Activated CD4-positive, alpha-beta T cell treated with anti-CD3 and anti-CD28 coated beads for 24 hours (primary cell): ENCODE measurements at regions not wholly inside any gene's neighbourhood (a gene's known extent, or its start where the extent isn't known, plus 50 kb on each side); places are given as distances from the start of the nearest gene placed in this dataset.

ENCODE experiments used
- DNase-seq, 2 donors: peaks; one replicate each; pipeline ENCODE4 v3.0.0-alpha.2; 2020; ENCODE audit warnings: low read depth in 2 of 2

DNA sequence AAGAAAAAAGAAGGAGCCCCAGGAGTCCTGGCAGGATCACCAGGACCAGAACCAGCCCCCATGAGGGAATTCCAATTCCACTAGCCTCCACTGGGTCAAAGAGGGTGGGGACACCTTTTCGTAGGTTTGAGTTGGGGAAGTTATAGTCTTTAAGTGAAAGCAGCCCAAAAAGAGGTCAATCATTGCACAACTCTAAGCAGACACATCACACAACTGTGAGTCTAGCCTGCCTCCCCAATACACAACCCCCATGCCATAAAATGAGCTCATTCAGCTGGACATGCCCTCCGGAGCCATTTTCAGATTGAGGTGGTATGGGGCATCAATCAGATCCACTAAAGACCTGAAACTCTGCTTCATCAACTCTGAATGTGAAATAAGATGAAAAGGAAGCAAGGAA lies 179.9 kb downstream of the NPHP4 start:
- DNase-seq, result no peak

DNA sequence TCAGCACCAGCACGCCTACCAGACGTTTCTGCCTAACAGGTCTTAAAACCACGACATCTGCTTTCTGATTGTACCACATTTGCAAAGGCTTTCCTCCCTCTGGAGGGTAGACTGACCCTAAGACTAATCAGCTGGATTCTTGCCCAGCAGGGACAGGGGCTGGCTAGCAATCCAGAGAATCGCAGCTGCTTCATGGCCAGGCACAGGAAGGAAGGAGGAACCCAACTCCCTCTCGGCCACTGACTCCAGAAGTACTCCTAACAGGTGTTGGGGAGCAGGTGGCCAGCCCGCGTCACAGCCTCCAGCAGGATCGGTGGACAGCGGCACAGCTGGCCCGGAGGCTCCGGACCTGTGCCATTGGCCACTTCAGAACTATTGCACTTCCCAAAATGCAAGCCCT lies 180.8 kb downstream of the NPHP4 start:
- no peak for DNase-seq

DNA sequence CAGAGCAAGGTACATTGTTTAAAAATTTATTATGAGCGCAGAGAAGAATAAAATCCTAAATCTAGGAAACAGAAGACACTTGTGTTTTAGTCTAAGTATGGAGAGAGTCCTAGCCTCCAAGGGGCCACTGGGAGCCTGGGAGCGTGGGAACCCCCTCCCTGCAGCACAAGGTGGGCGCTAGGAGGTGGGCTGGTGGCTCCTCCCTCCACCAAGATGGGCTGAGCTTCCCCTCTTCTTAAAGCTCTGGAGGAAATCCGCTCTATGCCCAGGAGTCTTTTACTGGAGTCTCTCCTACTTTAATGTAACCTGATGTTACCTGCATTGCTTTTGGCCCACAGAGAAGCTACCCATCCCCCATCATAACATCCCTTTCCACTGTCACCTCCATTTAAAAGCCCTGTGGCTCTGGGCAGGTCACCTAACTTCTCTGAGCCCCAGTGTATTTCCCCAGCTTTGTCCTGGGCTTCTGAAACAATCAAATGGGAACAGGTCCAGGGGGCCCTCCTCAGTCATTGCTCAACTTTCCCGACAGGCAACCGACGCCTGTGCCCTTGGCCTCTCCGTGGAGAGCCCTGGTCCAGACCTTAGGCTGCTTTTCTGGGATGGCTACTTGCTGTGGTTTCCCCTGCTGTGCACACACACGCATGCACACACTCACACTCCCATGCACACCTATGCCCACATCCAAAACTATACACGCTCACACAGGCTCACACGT lies 181.5 kb downstream of the NPHP4 start:
- no peak for DNase-seq

DNA sequence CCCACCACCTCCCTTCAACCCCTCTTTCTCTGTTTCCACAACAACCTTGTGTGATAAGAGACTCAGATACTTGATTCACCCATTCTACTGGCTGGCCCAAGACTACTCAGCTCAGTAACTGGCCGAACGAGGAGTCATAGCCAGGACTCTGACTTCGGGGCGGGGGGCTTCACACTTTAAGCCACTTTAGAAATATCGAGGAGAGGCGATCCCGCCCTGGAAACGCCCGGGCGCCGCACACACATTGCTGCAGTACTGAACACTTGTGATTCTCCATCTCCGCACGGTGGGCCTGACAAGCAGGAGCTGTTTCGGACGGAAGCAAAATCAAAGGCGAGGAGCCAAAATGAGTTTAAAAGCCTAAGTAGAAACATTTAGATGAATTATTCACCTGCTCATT lies 182.1 kb downstream of the NPHP4 start:
- no peak for DNase-seq

DNA sequence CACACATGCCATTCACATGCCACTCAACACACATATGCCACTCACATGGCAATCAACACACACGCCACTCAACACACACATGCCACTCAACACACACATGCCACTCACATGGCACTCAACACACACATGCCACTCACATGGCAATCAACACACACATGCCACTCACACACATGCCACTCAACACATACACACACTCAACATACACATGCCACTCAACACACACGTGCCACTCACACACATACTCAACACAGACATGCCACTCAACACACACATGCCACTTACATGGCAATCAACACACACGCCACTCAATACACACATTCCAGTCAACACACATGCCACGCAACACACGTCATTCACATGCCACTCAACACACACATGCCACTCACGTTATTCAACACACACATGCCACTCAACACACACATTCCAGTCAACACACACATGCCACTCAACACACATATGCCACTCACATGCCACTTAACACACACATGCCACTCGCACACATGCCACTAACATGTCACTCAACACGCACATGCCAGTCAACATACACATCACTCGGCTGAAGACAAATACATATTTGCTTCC lies 182.9 kb downstream of the NPHP4 start:
- DNase-seq, result no peak

DNA sequence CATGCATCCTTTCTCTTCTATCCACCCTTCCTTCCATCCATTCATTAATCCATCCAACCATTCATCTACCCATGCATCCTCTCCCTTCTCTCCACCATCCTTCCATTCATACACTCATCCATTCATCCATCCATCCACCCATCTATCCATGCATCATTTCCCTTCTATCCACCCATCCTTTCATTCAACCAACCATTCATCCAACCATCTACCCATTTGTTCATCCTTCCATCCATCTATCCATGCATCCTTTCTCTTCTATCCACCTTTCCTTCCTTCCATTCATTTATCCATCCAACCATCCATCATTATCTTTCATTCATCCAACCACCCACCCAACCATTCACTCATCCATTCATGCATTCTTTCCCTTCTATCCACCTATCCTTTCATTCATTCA lies 188.4 kb downstream of the NPHP4 start:
- DNase-seq, result no peak

DNA sequence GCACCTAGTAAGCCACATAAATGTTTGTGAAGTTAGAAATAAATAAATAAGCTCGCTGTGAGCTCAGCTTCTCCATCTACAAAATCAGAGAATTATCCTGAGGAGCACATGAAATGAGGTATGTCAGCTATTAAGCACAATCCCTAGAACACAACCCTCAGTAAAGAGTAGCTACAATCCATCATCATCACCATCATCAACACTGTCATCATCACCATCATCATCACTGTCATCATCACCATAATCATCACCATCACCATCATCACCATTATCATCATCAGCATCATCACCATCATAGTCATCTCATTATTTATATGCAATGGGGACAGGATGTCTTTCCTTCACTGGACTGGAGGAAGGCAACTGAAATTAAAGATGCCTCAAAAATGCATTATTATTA lies 189.6 kb downstream of the NPHP4 start:
- DNase-seq, result no peak

DNA sequence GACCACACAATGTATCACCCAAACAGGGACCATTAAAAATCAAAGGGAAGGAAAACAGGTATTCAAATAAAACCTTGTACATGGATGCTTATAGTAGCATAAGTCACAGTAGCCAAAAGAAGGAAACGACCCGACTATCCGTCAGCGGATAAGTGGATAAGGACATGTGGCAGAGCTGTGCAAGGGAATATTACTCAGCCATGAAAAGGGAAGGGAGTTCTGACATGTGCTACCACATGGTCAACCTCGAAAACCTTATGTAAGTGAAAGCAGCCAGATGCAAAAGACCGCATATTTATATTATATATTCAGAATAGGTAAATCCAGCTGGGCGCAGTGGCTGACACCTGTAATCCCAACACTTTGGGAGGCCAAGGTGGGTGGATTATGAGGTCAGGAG lies 193.3 kb downstream of the NPHP4 start:
- DNase-seq, result no peak

DNA sequence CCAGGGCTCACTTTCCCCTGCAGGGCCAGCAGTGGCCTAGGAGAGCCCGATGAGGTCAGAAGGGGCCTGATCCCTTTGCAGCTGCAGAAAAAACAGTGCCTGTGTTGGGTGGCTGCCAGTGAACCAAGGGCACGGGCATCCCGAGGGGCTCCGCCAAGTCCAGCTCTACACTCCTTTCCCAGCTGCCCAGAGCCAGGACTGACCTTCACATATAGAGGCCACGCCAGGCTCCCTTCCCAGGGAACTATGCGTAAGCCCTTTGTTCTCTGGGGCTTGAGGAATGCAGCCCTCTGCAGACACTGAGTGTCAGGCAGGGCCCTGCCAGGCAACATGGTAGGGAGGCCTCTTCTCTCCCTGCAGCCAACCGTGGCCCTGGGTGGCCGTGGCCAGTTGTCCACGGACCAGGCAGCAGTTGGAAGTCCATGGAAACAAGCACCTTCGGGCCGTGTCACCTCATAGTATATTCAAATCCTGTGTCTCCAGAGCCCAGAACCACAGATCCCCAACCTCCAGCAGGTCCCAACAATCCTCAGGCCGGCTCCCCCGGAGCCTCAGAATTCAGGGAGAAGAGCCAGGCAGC lies 194.0 kb downstream of the NPHP4 start:
- no peak for DNase-seq

DNA sequence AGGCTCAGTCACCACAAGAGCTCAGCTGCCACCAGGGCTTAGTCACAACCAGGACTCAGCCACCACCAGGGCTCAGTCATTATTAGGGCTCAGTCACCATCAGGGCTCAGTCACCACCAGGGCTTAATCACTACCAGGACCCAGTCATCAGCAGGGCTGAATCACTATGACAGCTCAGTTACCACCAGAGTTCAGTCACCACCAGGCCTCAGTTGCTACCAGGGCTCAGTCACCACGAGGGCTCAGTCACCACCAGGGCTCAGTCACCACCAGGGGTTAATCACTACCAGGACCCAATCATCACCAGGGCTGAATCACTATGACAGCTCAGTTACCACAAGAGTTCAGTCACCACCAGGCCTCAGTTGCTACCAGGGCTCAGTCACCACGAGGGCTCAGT lies 196.2 kb downstream of the NPHP4 start:
- DNase-seq, result no peak

DNA sequence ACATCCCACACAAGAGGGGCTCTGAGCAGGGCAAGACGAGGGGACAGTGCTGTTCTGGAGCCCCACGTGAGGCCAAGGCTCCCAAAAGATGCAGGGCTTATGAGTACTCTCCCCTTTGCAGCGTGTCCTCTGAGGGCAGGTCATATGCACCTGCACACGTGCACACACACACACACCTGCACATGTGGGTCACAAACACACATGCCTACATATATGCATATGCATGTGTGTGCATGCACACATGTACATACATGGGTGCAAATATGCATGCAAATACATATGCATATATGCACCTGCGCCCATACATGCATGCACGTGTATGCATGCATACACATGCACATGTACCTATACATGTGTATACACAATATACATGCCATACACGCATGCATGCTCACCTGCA lies 197.9 kb downstream of the NPHP4 start:
- no peak for DNase-seq

DNA sequence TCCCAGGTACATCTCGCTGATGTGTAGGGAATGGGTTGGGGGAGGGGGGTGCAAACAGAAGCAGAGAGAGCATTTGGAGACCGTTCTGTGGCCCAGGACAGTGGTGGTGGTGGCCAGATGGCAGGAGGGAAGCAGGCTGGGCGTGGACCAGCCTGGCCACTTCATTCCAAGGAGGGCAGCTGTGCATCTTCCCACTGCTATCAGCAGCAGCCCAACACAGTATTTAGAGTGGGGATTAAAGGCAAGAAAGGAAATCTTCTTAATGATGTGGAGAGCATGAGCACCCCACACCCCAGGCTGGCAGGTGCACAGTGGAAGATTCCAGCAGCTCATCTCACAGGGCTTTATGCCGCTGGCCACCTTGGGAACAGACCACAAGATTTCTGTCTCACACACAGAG lies 198.7 kb downstream of the NPHP4 start:
- DNase-seq, result no peak

DNA sequence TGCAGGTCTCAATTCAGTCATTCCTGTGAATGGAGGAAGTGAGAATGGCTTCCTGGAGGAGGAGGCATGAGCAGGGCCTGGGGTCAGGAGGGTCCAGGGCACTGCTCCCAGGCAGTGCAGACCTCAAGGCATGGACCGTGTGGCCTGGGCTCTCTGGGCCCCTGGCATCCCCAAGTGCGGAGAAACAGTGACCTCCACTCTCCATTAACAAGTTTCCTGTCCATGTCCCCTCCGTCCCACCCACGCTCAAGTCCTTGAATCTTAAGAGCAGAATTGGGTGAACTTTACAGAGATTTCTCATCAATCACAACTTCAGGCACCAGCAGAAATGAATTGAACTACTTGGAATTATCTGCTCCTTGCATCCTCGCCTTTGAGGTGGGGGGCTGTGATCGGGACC lies 211.1 kb downstream of the NPHP4 start:
- DNase-seq, result no peak

DNA sequence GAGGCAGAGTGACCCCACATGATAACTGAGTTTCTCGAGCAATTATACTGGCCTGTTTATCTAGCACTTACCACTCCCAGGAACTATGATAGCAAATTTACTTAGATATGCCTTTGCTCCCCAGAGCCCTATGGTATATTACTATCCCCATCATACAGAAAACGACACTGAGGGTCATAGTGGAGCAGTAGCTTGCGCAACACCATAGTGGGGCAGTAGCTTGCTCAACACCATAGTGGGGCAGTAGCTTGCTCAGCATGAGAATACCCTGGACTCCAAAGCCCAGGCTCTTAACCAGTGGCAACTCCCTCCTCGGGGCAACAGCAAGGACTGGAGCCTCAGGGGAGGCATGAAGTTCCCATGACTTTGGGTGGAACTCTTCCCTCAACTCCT lies 211.9 kb downstream of the NPHP4 start:
- DNase-seq, result no peak

DNA sequence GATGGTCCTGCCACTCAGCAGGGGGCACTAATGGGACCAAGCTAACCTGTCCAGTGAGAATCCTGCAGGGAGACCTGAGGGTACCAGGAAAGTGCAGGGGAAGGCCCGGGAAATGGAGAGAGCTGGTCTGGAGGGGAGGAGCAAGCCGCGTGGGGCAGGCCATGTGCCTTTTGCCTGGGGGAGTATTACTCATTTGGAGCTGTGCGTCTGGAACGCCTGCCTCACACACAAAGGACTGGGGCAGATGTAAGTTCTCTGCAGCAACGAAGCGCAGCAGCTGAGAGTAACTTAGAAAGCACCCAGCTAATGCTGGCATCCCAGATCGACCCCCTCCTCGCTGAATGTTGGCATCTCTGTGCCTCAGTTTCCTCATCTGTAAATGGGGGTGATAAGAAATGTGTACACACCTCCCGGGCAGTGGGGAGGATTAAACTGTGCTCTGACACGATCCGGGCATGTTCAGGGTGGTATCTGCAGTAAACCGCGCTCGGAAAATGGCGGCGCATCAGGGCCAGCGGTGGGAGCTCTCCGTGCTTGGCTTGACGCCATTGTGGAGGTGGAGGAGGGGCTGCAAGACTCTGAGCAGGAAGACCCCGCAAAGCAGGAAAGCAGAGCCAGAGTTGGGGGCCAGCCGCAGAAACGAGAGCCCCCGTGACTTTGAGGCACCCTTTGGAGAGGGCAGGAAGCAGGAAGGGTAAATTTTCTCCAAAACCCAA lies 212.5 kb downstream of the NPHP4 start:
- DNase-seq, result no peak

DNA sequence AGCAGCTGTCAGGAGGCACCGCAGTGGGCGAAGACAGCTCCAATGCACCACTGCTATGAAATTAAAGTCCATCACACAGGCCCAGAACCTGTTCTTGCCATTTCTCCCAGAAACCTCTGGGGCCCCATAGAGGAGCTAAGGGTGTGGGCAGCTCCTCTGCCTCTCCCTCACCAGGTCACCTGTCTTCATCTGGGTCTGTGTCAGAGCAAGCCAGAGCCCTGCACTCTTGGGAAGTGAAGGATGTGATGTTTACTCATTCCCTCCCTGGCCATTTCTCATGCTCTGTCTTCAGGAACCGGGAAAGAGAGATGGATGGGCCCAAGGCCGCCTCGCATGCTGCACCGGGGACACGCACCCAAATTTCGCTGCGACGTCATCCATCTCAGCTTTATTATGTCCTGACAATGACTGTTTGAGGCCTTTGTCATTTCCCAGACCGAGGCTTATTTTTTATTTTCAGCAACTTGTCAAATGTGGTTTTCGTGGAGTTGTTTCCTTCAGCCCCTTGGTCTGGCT lies 216.1 kb downstream of the NPHP4 start:
- no peak for DNase-seq

DNA sequence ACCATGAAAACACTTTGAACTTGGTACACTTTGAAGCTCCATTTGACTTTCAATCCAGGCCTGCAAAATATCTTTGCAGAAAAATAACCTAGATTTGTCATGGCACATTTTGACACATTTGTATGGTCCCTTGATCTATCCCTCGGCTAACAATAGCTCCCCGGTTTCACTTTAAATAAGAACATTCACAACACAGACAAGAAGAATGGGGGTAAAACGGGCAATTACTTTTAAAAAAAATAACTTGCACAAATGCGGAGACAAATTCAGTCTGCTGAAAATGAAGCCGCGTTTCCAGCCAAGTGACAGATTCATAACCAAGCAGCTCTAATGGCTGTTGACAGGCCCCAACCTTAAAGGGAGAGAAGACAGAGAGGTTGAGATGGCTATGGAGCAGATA lies 218.2 kb downstream of the NPHP4 start:
- no peak for DNase-seq

DNA sequence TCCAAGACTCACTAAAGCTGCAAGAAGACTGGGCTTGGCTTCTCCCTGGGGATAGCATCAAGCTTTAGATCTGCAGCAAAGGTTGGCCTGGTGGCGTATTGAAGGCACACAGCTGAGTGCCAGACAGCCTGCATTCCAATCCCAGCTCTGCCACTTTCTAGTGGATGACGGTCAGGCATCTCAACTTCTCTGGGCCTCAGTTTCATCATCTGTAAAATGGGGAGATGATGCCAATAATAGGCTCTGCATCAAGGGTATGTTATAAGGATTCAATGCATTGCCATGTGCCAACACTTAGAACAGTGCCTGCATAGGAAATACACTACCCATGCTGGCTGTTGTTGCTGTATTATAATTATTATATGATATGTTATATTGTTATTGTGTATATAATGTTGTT lies 220.4 kb downstream of the NPHP4 start:
- DNase-seq, result no peak

DNA sequence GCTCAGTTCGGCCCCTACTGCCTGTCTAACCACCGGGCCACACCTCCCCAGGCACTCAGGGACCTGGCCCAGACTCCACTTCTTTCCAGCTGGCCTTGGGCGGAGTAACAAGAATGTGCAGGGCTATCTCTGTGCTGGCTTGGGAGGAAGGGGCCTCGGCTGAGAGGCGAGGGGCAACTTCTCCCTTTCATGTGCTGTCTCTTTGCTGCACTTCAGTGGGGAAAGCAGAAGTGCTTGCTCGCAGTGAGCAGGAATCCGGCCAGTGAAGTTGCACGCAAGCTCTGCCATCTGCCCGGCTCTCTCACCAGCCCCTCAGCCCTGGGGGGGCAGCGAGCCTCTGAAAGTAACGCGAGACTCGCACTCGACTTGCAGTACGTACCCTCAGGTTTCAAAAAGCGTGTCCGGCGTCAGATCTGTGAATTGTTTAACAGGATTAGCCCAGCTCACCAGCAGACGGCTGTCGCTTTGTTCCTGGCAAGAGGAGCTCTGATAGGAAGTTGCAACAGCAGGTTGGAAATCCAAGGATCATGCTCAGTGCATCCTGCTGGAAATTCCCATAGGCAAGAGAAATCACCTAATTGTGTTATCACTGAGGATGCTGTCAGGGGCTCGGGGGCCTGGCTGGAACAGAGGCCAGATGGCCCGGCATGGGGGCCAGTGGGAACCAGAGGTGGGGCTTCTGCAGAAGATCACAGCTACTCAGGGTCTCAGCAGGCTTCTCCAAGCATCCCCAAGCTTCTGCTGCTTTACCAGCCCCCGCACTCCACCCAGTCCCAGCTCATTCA lies 221.1 kb downstream of the NPHP4 start:
- no peak for DNase-seq

DNA sequence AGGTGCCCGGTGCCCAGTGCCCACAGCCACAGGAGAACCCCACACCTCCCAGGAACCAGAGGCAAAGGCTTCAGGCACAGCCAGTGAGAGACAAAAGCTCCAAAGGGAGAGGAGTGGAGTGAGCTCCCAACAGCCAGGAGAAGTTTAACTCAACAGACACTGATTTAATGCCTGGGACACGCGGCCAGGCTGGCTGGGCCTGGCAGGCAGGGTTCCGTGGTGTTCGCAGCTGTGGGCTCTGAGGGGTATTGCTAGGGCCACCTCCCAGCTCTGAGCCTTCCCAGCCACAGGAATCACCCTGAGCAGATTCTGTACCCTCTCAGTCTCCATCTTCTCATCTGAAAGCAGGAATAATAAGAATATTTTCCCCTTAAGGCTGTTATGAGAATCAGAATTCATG lies 222.5 kb downstream of the NPHP4 start:
- no peak for DNase-seq

DNA sequence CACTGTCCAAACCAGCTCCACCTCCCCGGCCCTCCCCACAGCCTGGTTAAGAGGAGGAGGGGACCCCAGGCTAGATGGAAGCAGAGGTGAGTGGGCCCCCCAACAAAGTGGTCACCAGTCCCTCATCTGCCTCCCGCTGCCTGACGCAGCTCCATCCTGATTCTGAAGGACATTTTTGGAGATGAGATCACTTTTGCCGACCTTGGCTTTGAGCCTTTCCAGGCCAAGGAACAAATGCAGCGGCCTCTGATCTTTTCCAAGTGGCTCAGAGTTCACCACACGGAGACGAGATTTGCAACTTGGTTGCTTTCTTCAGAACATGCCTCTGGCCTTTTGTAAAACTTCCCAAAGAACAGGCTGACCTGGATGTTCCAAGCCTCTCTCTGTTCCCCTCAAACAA lies 223.1 kb downstream of the NPHP4 start:
- no peak for DNase-seq

DNA sequence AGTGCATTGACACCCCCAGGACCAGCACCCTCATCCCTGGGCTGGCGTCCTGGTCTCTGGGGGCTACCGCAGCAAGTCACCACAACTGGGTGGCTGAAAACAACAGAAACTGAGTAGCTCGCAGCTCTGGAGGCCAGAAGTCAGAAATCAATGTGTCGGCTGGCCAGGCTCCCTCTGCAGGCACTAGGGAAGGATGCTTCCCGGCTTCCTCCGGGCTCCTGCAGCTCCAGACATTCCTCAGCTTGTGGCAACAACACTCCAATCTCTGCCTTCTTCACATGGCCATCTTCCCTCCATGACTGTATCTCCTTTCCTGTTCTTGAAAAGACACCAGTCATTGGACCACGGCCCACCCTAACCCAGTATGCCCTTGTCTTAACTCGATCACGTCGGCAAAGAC lies 224.2 kb downstream of the NPHP4 start:
- DNase-seq, result no peak
